ENCODE measurements at regions not wholly inside any gene's neighbourhood (a gene's known extent, or its start where the extent isn't known, plus 50 kb on each side); places are given as distances from the start of the nearest gene placed in this dataset.
"Not testable (repeated sequence)": the region's sequence is repeated elsewhere in the genome, so short reads cannot be mapped to it uniquely, and the experiment has no call there.

- no peak for DNase-seq
Measured at GRCh38 chr2:14831458-14831857, 198.9 kb downstream of the LRATD1 start.

GRCh38 chr2:14843507-14844204 is 211.1 kb downstream of the LRATD1 start:
- DNase-seq: no peak

GRCh38 chr2:14855751-14856150 is 223.2 kb downstream of the LRATD1 start:
- DNase-seq: no peak

GRCh38 chr2:14861181-14861580 is 228.7 kb downstream of the LRATD1 start:
- DNase-seq: no peak

- DNase-seq: no peak
Measured at GRCh38 chr2:14866736-14867352, 234.3 kb downstream of the LRATD1 start.

- no peak for DNase-seq
Measured at GRCh38 chr2:14867853-14868252, 235.3 kb downstream of the LRATD1 start.

GRCh38 chr2:14872779-14873325 is 240.3 kb downstream of the LRATD1 start:
- no peak for DNase-seq

GRCh38 chr2:14881651-14882327 is 249.3 kb downstream of the LRATD1 start:
- no peak for DNase-seq

GRCh38 chr2:14884651-14885050 is 252.1 kb downstream of the LRATD1 start:
- DNase-seq: no peak

- no peak for DNase-seq
Measured at GRCh38 chr2:14891546-14891945, 259.0 kb downstream of the LRATD1 start.

GRCh38 chr2:14896330-14897030 is 264.0 kb downstream of the LRATD1 start:
- DNase-seq: no peak

GRCh38 chr2:14899621-14900414 is 267.3 kb downstream of the LRATD1 start:
- DNase-seq: no peak

- peak; percentile 3 to 19 (median 10) for DNase-seq
Measured at GRCh38 chr2:14901737-14902136, 269.2 kb downstream of the LRATD1 start.

GRCh38 chr2:14902953-14903352 is 270.4 kb downstream of the LRATD1 start:
- DNase-seq: no peak

- peak; percentile 35 to 61 (median 58) for DNase-seq
Measured at GRCh38 chr2:14903709-14904374, 271.3 kb downstream of the LRATD1 start.

GRCh38 chr2:14904378-14904777 is 271.9 kb downstream of the LRATD1 start:
- not testable (repeated sequence) for DNase-seq

GRCh38 chr2:14905571-14905970 is 273.1 kb downstream of the LRATD1 start:
- no peak for DNase-seq

- no peak for DNase-seq
Measured at GRCh38 chr2:14907014-14907612, 274.6 kb downstream of the LRATD1 start.

GRCh38 chr2:14909795-14910194 is 277.3 kb downstream of the LRATD1 start:
- DNase-seq: no peak

GRCh38 chr2:14910654-14911053 is 278.1 kb downstream of the LRATD1 start:
- DNase-seq: no peak

GRCh38 chr2:14915983-14916382 is 283.5 kb downstream of the LRATD1 start:
- DNase-seq: no peak
